WTC11 (cell line): ENCODE measurements at regions not wholly inside any gene's neighbourhood (a gene's known extent, or its start where the extent isn't known, plus 50 kb on each side); places are given as distances from the start of the nearest gene placed in this dataset.

ENCODE experiments used
- ATAC-seq: fragments of 200-7000 bp; cut with Tn5 transposase; 2 replicates; pipeline ENCODE4 v1.10.0; 2021; ENCODE audit warnings: mild to moderate bottlenecking, moderate library complexity
- CTCF ChIA-PET: fragments of 300-600 bp; sonication (Branson Sonifier 250); formaldehyde crosslinking; loops from one replicate; lab custom pipeline; 2021; ENCODE audit warnings: antibody characterized with exemption; lab: Charles Lee
- POLR2A ChIA-PET: fragments of 350-600 bp; sonication (Branson Sonifier 250); formaldehyde crosslinking; loops from one replicate; lab custom pipeline; 2021; ENCODE audit warnings: antibody characterized with exemption; lab: Charles Lee
- DNase-seq: peaks from one replicate; pipeline ENCODE4 v3.0.0; 2021; ENCODE audit warnings: low spot score
- H3K27ac Mint-ChIP-seq: 2 replicates; pipeline ENCODE4 v1.8.0; 2021; ENCODE audit warnings: mixed read lengths
- H3K27me3 Mint-ChIP-seq: 2 replicates; pipeline ENCODE4 v1.8.0; 2021; ENCODE audit warnings: low read depth, mild to moderate bottlenecking, moderate library complexity, mixed read lengths
- H3K36me3 Mint-ChIP-seq: 2 replicates; pipeline ENCODE4 v1.8.0; 2021; ENCODE audit warnings: mixed read lengths
- H3K4me1 Mint-ChIP-seq: 2 replicates; pipeline ENCODE4 v1.8.0; 2022; ENCODE audit warnings: mixed read lengths
- H3K4me3 Mint-ChIP-seq: 2 replicates; pipeline ENCODE4 v1.8.0; 2021; ENCODE audit warnings: mild to moderate bottlenecking, moderate library complexity, mixed read lengths
- H3K9me3 Mint-ChIP-seq: 2 replicates; pipeline ENCODE4 v1.8.0; 2021; ENCODE audit warnings: mixed read lengths
- AR ChIP-seq: fragments of 250-450 bp; sonication (Bioruptor Pico); IDR thresholded peaks from 2 replicates; pipeline ENCODE4 v1.9.0; 2021; ENCODE audit warnings: mild to moderate bottlenecking
- ATF6 ChIP-seq: sonication (generic); formaldehyde crosslinking; IDR thresholded peaks from 2 replicates; pipeline ENCODE4 v1.8.1; 2023; ENCODE audit warnings: mild to moderate bottlenecking, missing genetic modification reagents
- CBFB ChIP-seq: sonication (generic); formaldehyde crosslinking; IDR thresholded peaks from 2 replicates; pipeline ENCODE4 v1.8.1; 2022; ENCODE audit warnings: mild to moderate bottlenecking, low read depth, missing genetic modification reagents
- CDX4 ChIP-seq: fragments of 250-450 bp; sonication (Bioruptor Pico); IDR thresholded peaks from 2 replicates; pipeline ENCODE4 v1.9.0; 2021; ENCODE audit warnings: moderate library complexity, mild to moderate bottlenecking, inconsistent platforms, borderline replicate concordance
- ELF4 ChIP-seq: sonication (generic); formaldehyde crosslinking; IDR thresholded peaks from 2 replicates; pipeline ENCODE4 v1.8.1; 2022; ENCODE audit warnings: low read depth, mild to moderate bottlenecking, moderate library complexity, missing genetic modification reagents
- ESRRA ChIP-seq: sonication (generic); formaldehyde crosslinking; IDR thresholded peaks from 2 replicates; pipeline ENCODE4 v1.8.1; 2022; ENCODE audit warnings: mild to moderate bottlenecking, missing genetic modification reagents, borderline replicate concordance
- FOXJ3 ChIP-seq: sonication (generic); formaldehyde crosslinking; IDR thresholded peaks from 2 replicates; pipeline ENCODE4 v1.9.0; 2021; ENCODE audit warnings: missing genetic modification reagents, mild to moderate bottlenecking, borderline replicate concordance
- GABPB1 ChIP-seq: sonication (generic); formaldehyde crosslinking; IDR thresholded peaks from 2 replicates; pipeline ENCODE4 v1.8.1; 2023; ENCODE audit warnings: mild to moderate bottlenecking, missing genetic modification reagents
- HMGXB4 ChIP-seq: sonication (generic); formaldehyde crosslinking; IDR thresholded peaks from 2 replicates; pipeline ENCODE4 v1.8.1; 2023; ENCODE audit warnings: mild to moderate bottlenecking, moderate library complexity, missing genetic modification reagents
- KAT7 ChIP-seq: sonication (generic); formaldehyde crosslinking; IDR thresholded peaks from 2 replicates; pipeline ENCODE4 v1.8.1; 2023; ENCODE audit warnings: missing genetic modification reagents, mild to moderate bottlenecking, borderline replicate concordance
- MXD4 ChIP-seq: fragments of 250-450 bp; sonication (Bioruptor Pico); IDR thresholded peaks from 2 replicates; pipeline ENCODE4 v1.8.0; 2021; ENCODE audit warnings: mild to moderate bottlenecking, moderate library complexity, borderline replicate concordance
- SP1 ChIP-seq: sonication (generic); formaldehyde crosslinking; conservative IDR thresholded peaks from 2 replicates; pipeline ENCODE4 v1.8.1; 2022; ENCODE audit warnings: missing genetic modification reagents
- TEAD4 ChIP-seq: sonication (generic); formaldehyde crosslinking; IDR thresholded peaks from 2 replicates; pipeline ENCODE4 v1.8.0; 2022; ENCODE audit warnings: mild to moderate bottlenecking, missing genetic modification reagents
- USF1 ChIP-seq: sonication (generic); formaldehyde crosslinking; IDR thresholded peaks from 2 replicates; pipeline ENCODE4 v1.8.0; 2022; ENCODE audit warnings: mild to moderate bottlenecking, missing genetic modification reagents
- ZNF532 ChIP-seq: fragments of 250-450 bp; sonication (Bioruptor Pico); IDR thresholded peaks from 2 replicates; pipeline ENCODE4 v1.9.0; 2021; ENCODE audit warnings: mild to moderate bottlenecking, borderline replicate concordance
- ZSCAN18 ChIP-seq: fragments of 250-450 bp; sonication (Bioruptor Pico); IDR thresholded peaks from 2 replicates; pipeline ENCODE4 v2.1.2; 2022; ENCODE audit warnings: mild to moderate bottlenecking, moderate library complexity

- POLR2A ChIA-PET = no interaction called here
- DNase-seq = no peak
- H3K9me3 Mint-ChIP-seq = 0 out of 2 replicates have a peak, but pooled peaks cover 4% of the 10 kb centered on the region
- TF ChIP-seq MXD4 (CRISPR knock-in tag) (no peak), GABPB1 (CRISPR knock-in tag) (no peak), ESRRA (no peak), HMGXB4 (CRISPR knock-in tag) (no peak)
- H3K4me3 Mint-ChIP-seq = no peak overlapping the region
- ATAC-seq = no peak
- H3K4me1 Mint-ChIP-seq = no peaks in the 10 kb centered on the region; the same call in 1 of the 2 replicates
- H3K27ac Mint-ChIP-seq = no peak overlapping the region
- H3K36me3 Mint-ChIP-seq = no peaks in the 10 kb centered on the region
- CTCF ChIA-PET = no interaction called here
- peaks cover 2% of the 10 kb centered on the region; the same call in 1 of the 2 replicates for H3K27me3 Mint-ChIP-seq
Observed at GRCh38 chr6:47944846-47945245, 163.0 kb downstream of the OPN5 start.

- POLR2A ChIA-PET = no interaction called here
Observed at GRCh38 chr6:47938405-47938804, 156.6 kb downstream of the OPN5 start.

GRCh38 chr6:47936820-47937219, 155.0 kb downstream of the OPN5 start:
- H3K27ac Mint-ChIP-seq = no peak overlapping the region
- H3K9me3 Mint-ChIP-seq = no peaks in the 10 kb centered on the region
- H3K27me3 Mint-ChIP-seq = peaks cover 2% of the 10 kb centered on the region; the same call in 1 of the 2 replicates
- DNase-seq = no peak
- no peaks in the 10 kb centered on the region for H3K36me3 Mint-ChIP-seq
- ATAC-seq = no peak
- ChIA-PET CTCF (no interaction called here), POLR2A (no interaction called here)
- no peak overlapping the region for H3K4me3 Mint-ChIP-seq
- H3K4me1 Mint-ChIP-seq = peaks cover 5% of the 10 kb centered on the region
- TF ChIP-seq KAT7 (CRISPR knock-in tag) (no peak), FOXJ3 (CRISPR knock-in tag) (no peak), ZSCAN18 (CRISPR knock-in tag) (no peak), CDX4 (no peak), ZNF532 (CRISPR knock-in tag) (no peak), SP1 (CRISPR knock-in tag) (no peak), AR (CRISPR knock-in tag) (no peak), USF1 (CRISPR knock-in tag) (no peak)

More at GRCh38 chr6:47938405-47938804, 156.6 kb downstream of the OPN5 start:
- Mint-ChIP-seq H3K27ac (no peak overlapping the region), H3K4me3 (no peak overlapping the region), H3K9me3 (no peaks in the 10 kb centered on the region), H3K4me1 (no peaks in the 10 kb centered on the region), H3K36me3 (no peaks in the 10 kb centered on the region), H3K27me3 (peaks cover 2% of the 10 kb centered on the region; the same call in 1 of the 2 replicates)
- no peak for DNase-seq
- CTCF ChIA-PET = no interaction called here
- TF ChIP-seq ATF6 (CRISPR knock-in tag) (no peak), TEAD4 (CRISPR knock-in tag) (no peak), ELF4 (CRISPR knock-in tag) (no peak), GABPB1 (CRISPR knock-in tag) (peak; percentile 69), CBFB (CRISPR knock-in tag) (no peak)
- ATAC-seq = no peak
